IMR-90 (cell line): ENCODE measurements at regions not wholly inside any gene's neighbourhood (a gene's known extent, or its start where the extent isn't known, plus 50 kb on each side); places are given as distances from the start of the nearest gene placed in this dataset.
"Not testable (repeated sequence)": the region's sequence is repeated elsewhere in the genome, so short reads cannot be mapped to it uniquely, and the experiment has no call there.

ENCODE experiments used
- ATAC-seq: fragments of 200-7000 bp; cut with Tn5 transposase; 2 replicates; pipeline ENCODE4 v1.9.1; 2020; ENCODE audit warnings: low read depth, mild to moderate bottlenecking, moderate library complexity
- BruUV-seq: library from RNA; stranded (reverse); fragments of 400-500 nt; replicated peaks from 2 replicates; lab custom pipeline; 2021; lab: Mats Ljungman, UMichigan
- CTCF ChIA-PET: fragments of 300-600 bp; formaldehyde crosslinking; extraction: SDS; loops from one replicate; lab custom pipeline; 2021; ENCODE audit warnings: antibody characterized with exemption; lab: Yijun Ruan, JAX
- POLR2A ChIA-PET: fragments of 300-600 bp; sonication (Branson Sonifier 250); formaldehyde crosslinking; loops from one replicate; lab custom pipeline; 2022; ENCODE audit warnings: antibody characterized with exemption; ENCODE audit not compliant: unreplicated experiment; lab: Charles Lee
- DNase-seq: peaks from one replicate; pipeline ENCODE4 v3.0.0; 2013
- H2AFZ ChIP-seq: replicated peaks from 2 replicates; pipeline ENCODE3; 2013; ENCODE audit warnings: low read length, mild to moderate bottlenecking; ENCODE audit not compliant: poor library complexity
- H2AK5ac ChIP-seq: 2 replicates; pipeline ENCODE4 v1.6.1; 2013; ENCODE audit warnings: low read depth, low read length, inconsistent platforms
- H2AK9ac ChIP-seq: replicated peaks from 2 replicates; pipeline ENCODE3; 2013; ENCODE audit warnings: mild to moderate bottlenecking, low read depth, low read length, moderate library complexity; ENCODE audit not compliant: poor library complexity
- H2BK120ac ChIP-seq: 2 replicates; pipeline ENCODE4 v1.6.1; 2013; ENCODE audit warnings: low read depth, low read length, inconsistent platforms
- H2BK15ac ChIP-seq: 3 replicates; pipeline ENCODE4 v1.6.1; 2013; ENCODE audit warnings: low read depth, low read length, inconsistent platforms
- H2BK20ac ChIP-seq: 2 replicates; pipeline ENCODE4 v1.6.1; 2013; ENCODE audit warnings: low read depth, mild to moderate bottlenecking, inconsistent platforms, low read length, moderate library complexity
- H2BK5ac ChIP-seq: 2 replicates; pipeline ENCODE4 v1.6.1; 2013; ENCODE audit warnings: mild to moderate bottlenecking, low read depth, low read length, inconsistent platforms; ENCODE audit not compliant: poor library complexity, severe bottlenecking
- H3K14ac ChIP-seq: replicated peaks from 2 replicates; pipeline ENCODE4 v1.6.1; 2013; ENCODE audit warnings: low read depth, low read length, inconsistent platforms
- H3K18ac ChIP-seq: 2 replicates; pipeline ENCODE4 v1.6.1; 2013; ENCODE audit warnings: low read depth, low read length, control low read depth
- H3K23ac ChIP-seq: 2 replicates; pipeline ENCODE4 v1.6.1; 2013; ENCODE audit warnings: low read depth, low read length, inconsistent platforms
- H3K27ac ChIP-seq: 2 replicates; pipeline ENCODE4 v1.5.1; 2013; ENCODE audit warnings: mild to moderate bottlenecking, control low read depth, low read length; ENCODE audit not compliant: insufficient read depth
- H3K27me3 ChIP-seq: 2 replicates; pipeline ENCODE4 v1.6.1; 2013; ENCODE audit warnings: low read length; ENCODE audit not compliant: control insufficient read depth, insufficient read depth
- H3K36me3 ChIP-seq: 2 replicates; pipeline ENCODE4 v1.6.1; 2013; ENCODE audit warnings: low read length, mixed read lengths; ENCODE audit not compliant: control insufficient read depth, insufficient read depth
- H3K4ac ChIP-seq: 2 replicates; pipeline ENCODE4 v1.6.1; 2013; ENCODE audit warnings: low read depth, low read length, inconsistent platforms
- H3K4me1 ChIP-seq: 2 replicates; pipeline ENCODE4 v1.6.1; 2013; ENCODE audit warnings: low read length, mixed read lengths; ENCODE audit not compliant: control insufficient read depth, insufficient read depth
- H3K4me2 ChIP-seq: 2 replicates; pipeline ENCODE4 v1.6.1; 2013; ENCODE audit warnings: low read depth, mild to moderate bottlenecking, control low read depth, low read length, moderate library complexity
- H3K4me3 ChIP-seq: 2 replicates; pipeline ENCODE4 v1.5.1; 2013; ENCODE audit warnings: low read depth, mild to moderate bottlenecking, control low read depth, low read length, moderate library complexity; ENCODE audit not compliant: insufficient read depth
- H3K56ac ChIP-seq: 2 replicates; pipeline ENCODE4 v1.6.1; 2013; ENCODE audit warnings: low read length, inconsistent platforms; ENCODE audit not compliant: insufficient read depth; ENCODE audit errors: extremely low read depth
- H3K79me1 ChIP-seq, 2 experiments: 2 replicates each; pipeline ENCODE4 v1.6.1; 2013; ENCODE audit warnings: low read length in 2 of 2, inconsistent platforms in 1 of 2, low read depth in 1 of 2
- H3K9ac ChIP-seq: 2 replicates; pipeline ENCODE4 v1.6.1; 2013; ENCODE audit warnings: low read depth, low read length, control low read depth
- H3K9me1 ChIP-seq: 2 replicates; pipeline ENCODE4 v1.6.1; 2013; ENCODE audit warnings: low read length, inconsistent platforms; ENCODE audit not compliant: insufficient read depth
- H3K9me3 ChIP-seq: 2 replicates; pipeline ENCODE4 v1.6.1; 2013; ENCODE audit warnings: low read length; ENCODE audit not compliant: control insufficient read depth, insufficient read depth
- H4K20me1 ChIP-seq: 2 replicates; pipeline ENCODE4 v1.6.1; 2013; ENCODE audit warnings: low read length, inconsistent platforms; ENCODE audit not compliant: insufficient read depth
- H4K5ac ChIP-seq: 2 replicates; pipeline ENCODE4 v1.6.1; 2013; ENCODE audit warnings: mild to moderate bottlenecking, low read depth, low read length, control low read depth
- H4K8ac ChIP-seq, 2 experiments: 2 replicates each; pipeline ENCODE4 v1.6.1; 2013; ENCODE audit warnings: low read depth in 2 of 2, low read length in 2 of 2, control low read depth in 1 of 2, inconsistent platforms in 1 of 2
- H4K91ac ChIP-seq: 2 replicates; pipeline ENCODE4 v1.6.1; 2013; ENCODE audit warnings: low read depth, low read length, inconsistent platforms; ENCODE audit not compliant: insufficient read depth
- WGBS, 2 experiments: methylation state at CpG; one replicate each; pipeline versions ENCODE4 v1.1.5 to v1.1.7; 2013; ENCODE audit warnings: missing lambda C conversion rate in 2 of 2; ENCODE audit not compliant: insufficient read length in 1 of 2; ENCODE audit errors: extremely low coverage in 2 of 2; 5-methylcytosine and 5-hydroxymethylcytosine counted together
- dilution Hi-C: fragments of 300-500 bp; cut with HindIII; formaldehyde crosslinking; loops from one replicate; pipeline ENCODE4 v1.14.3; 2018; ENCODE audit warnings: low sequenced_read_pairs; ENCODE audit not compliant: unreplicated experiment
- in situ Hi-C: fragments of 300-500 bp; cut with MboI; formaldehyde crosslinking; loops from 3 replicates; pipeline ENCODE4 v1.14.3; 2019; ENCODE audit warnings: low sequenced_read_pairs, inconsistent platforms, mixed read lengths
- intact Hi-C: fragments of 100-400 bp; cut with micrococcal nuclease; formaldehyde crosslinking; loops from 2 replicates; pipeline ENCODE4 v1.10.0; 2022

DNA sequence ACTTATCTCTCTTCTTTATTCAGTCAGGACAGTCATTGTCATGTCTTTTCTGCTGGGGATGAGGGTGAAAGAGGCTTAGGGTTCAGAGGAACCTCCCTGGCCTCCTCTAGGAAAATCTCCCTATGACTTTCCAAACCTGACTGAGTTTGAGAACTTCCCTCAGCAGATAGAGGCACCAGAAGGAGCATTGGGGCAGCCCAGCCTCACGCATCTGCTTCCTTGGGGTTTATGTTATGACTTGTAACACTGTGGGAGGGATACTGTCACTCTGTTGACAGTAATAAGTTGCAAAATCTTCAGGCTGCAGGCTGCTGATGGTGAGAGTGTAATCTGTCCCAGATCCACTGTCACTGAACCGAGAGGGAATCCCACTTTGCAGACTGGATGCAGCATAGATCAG is 4842.6 kb upstream of the OR11H1 start:
- H3K36me3 ChIP-seq, H2AK9ac ChIP-seq, H3K9ac ChIP-seq, H2BK15ac ChIP-seq, H4K20me1 ChIP-seq, H3K4me2 ChIP-seq, H3K79me1 ChIP-seq, in situ Hi-C loops, dilution Hi-C loops, H3K9me1 ChIP-seq, ATAC-seq, H4K91ac ChIP-seq, BruUV-seq, H2BK20ac ChIP-seq, H3K23ac ChIP-seq, H3K4me1 ChIP-seq, H3K14ac ChIP-seq, H2AFZ ChIP-seq, CTCF ChIA-PET, H2BK5ac ChIP-seq, H3K27ac ChIP-seq, H3K4me3 ChIP-seq, H3K9me3 ChIP-seq, H2BK120ac ChIP-seq, H4K5ac ChIP-seq, POLR2A ChIA-PET, DNase-seq, H3K56ac ChIP-seq, intact Hi-C loops, H3K18ac ChIP-seq, H3K27me3 ChIP-seq, H2AK5ac ChIP-seq, H4K8ac ChIP-seq, H3K4ac ChIP-seq: not testable (repeated sequence)
- no CpG with 5 or more reads among the region's 2 CpGs for WGBS, 2 experiments

DNA sequence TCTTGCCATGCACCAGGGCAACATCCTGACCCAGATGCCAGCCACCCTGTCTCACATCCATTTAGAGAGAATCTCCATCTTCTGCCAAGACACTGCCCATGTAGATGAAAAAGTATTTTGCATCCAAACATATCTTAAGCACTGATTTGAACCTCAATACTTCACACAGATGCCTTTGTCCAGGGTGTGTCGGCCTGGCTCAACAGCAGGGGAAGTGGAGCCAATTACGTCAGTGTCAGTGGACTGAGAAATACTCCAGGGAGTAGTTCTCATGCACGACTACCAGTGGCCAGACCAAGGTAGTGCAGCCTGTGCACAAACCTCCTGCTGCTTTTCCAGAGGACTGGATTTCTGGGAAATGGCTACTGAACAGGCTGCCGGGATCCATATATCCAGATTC is 4840.7 kb upstream of the OR11H1 start:
- H2BK120ac ChIP-seq, H3K27ac ChIP-seq, DNase-seq, H2AFZ ChIP-seq, H4K91ac ChIP-seq, H3K9ac ChIP-seq, CTCF ChIA-PET, H3K9me1 ChIP-seq, H3K4me2 ChIP-seq, H2AK5ac ChIP-seq, H3K18ac ChIP-seq, H3K79me1 ChIP-seq, H3K4me1 ChIP-seq, H3K36me3 ChIP-seq, H4K8ac ChIP-seq, H2BK15ac ChIP-seq, H2AK9ac ChIP-seq, in situ Hi-C loops, H2BK5ac ChIP-seq, ATAC-seq, H3K56ac ChIP-seq, H3K9me3 ChIP-seq, H4K5ac ChIP-seq, BruUV-seq, H2BK20ac ChIP-seq, H3K23ac ChIP-seq, H3K4ac ChIP-seq, H3K14ac ChIP-seq, H3K27me3 ChIP-seq, dilution Hi-C loops, H3K4me3 ChIP-seq, POLR2A ChIA-PET, H4K20me1 ChIP-seq, intact Hi-C loops: not testable (repeated sequence)
- no CpG with 5 or more reads among the region's 4 CpGs for WGBS, 2 experiments
